RWPE2 (cell line): ENCODE measurements at regions not wholly inside any gene's neighbourhood (a gene's known extent, or its start where the extent isn't known, plus 50 kb on each side); places are given as distances from the start of the nearest gene placed in this dataset.

Source experiments
- ATAC-seq: fragments of 200-7000 bp; cut with Tn5 transposase; 3 replicates; pipeline ENCODE4 v1.9.1; 2021; ENCODE audit warnings: low read depth
- DNase-seq: peaks from one replicate; pipeline ENCODE4 v3.0.0-alpha.2; 2020; ENCODE audit warnings: low spot score
- H3K27ac ChIP-seq: fragments of 450-650 bp; 2 replicates; pipeline ENCODE4 v1.5.1; 2017; ENCODE audit warnings: mild to moderate bottlenecking; ENCODE audit not compliant: poor library complexity, severe bottlenecking
- H3K27me3 ChIP-seq: fragments of 250-450 bp; sonication (Bioruptor Pico); 2 replicates; pipeline ENCODE4 v1.5.1; 2021; ENCODE audit warnings: mild to moderate bottlenecking, moderate library complexity; ENCODE audit not compliant: insufficient read depth, poor library complexity, severe bottlenecking
- H3K36me3 ChIP-seq: fragments of 250-450 bp; sonication (Bioruptor Pico); 2 replicates; pipeline ENCODE4 v1.5.1; 2020; ENCODE audit warnings: low read depth, mild to moderate bottlenecking, moderate library complexity
- H3K4me1 ChIP-seq: fragments of 250-450 bp; sonication (Bioruptor Pico); 2 replicates; pipeline ENCODE4 v1.5.1; 2021; ENCODE audit warnings: mild to moderate bottlenecking, moderate library complexity; ENCODE audit not compliant: insufficient read depth, poor library complexity, severe bottlenecking
- H3K4me3 ChIP-seq: fragments of 250-450 bp; sonication (Bioruptor Pico); 2 replicates; pipeline ENCODE4 v1.5.1; 2021; ENCODE audit warnings: mild to moderate bottlenecking, moderate library complexity; ENCODE audit not compliant: severe bottlenecking
- H3K9me3 ChIP-seq: fragments of 250-450 bp; sonication (Bioruptor Pico); 2 replicates; pipeline ENCODE4 v1.5.1; 2021; ENCODE audit warnings: mild to moderate bottlenecking, moderate library complexity; ENCODE audit not compliant: severe bottlenecking
- CTCF ChIP-seq: fragments of 450-650 bp; IDR thresholded peaks from one replicate; pipeline ENCODE4 v1.5.1; 2017; ENCODE audit warnings: mild to moderate bottlenecking, moderate library complexity; ENCODE audit not compliant: poor library complexity, severe bottlenecking

- Histone ChIP-seq H3K36me3 (no peaks in the 10 kb centered on the region), H3K4me3 (no peak overlapping the region), H3K27me3 (no peaks in the 10 kb centered on the region), H3K9me3 (no peaks in the 10 kb centered on the region), H3K4me1 (no peaks in the 10 kb centered on the region), H3K27ac (no peak overlapping the region)
- TF ChIP-seq CTCF: no peak
- no peak for ATAC-seq
- no peak for DNase-seq
These were observed 70.2 kb downstream of the RND3 start for GRCh38 chr2:150417278-150417677.

GRCh38 chr2:150415022-150415421 is 72.4 kb downstream of the RND3 start:
- no peak for ATAC-seq
- Histone ChIP-seq H3K4me1 (peaks cover 5% of the 10 kb centered on the region), H3K36me3 (no peaks in the 10 kb centered on the region), H3K4me3 (no peak overlapping the region), H3K27me3 (no peaks in the 10 kb centered on the region), H3K27ac (no peak overlapping the region), H3K9me3 (no peaks in the 10 kb centered on the region)
- TF ChIP-seq CTCF: no peak
- DNase-seq: no peak

GRCh38 chr2:150413910-150414309 is 73.6 kb downstream of the RND3 start:
- Histone ChIP-seq H3K36me3 (no peaks in the 10 kb centered on the region), H3K9me3 (no peaks in the 10 kb centered on the region), H3K4me1 (peaks cover 5% of the 10 kb centered on the region), H3K27me3 (no peaks in the 10 kb centered on the region), H3K4me3 (no peak overlapping the region), H3K27ac (no peak overlapping the region)
- TF ChIP-seq CTCF: no peak
- ATAC-seq (no peak), DNase-seq (no peak)

GRCh38 chr2:150413366-150413765 is 74.1 kb downstream of the RND3 start:
- TF ChIP-seq CTCF: no peak
- no peaks in the 10 kb centered on the region for H3K27me3 ChIP-seq

GRCh38 chr2:150410809-150411208 is 76.7 kb downstream of the RND3 start:
- DNase-seq (no peak), ATAC-seq (peak; percentile 80)
- no peaks in the 10 kb centered on the region for H3K27me3 ChIP-seq
- peaks cover 5% of the 10 kb centered on the region for H3K4me1 ChIP-seq
- TF ChIP-seq CTCF: no peak
- no peak overlapping the region for H3K4me3 ChIP-seq
- no peaks in the 10 kb centered on the region for H3K9me3 ChIP-seq
- H3K27ac ChIP-seq: no peak overlapping the region
- H3K36me3 ChIP-seq: no peaks in the 10 kb centered on the region

More at GRCh38 chr2:150413366-150413765, 74.1 kb downstream of the RND3 start:
- Histone ChIP-seq H3K4me3 (no peak overlapping the region), H3K4me1 (peaks cover 5% of the 10 kb centered on the region), H3K9me3 (no peaks in the 10 kb centered on the region), H3K27ac (no peak overlapping the region), H3K36me3 (no peaks in the 10 kb centered on the region)
- DNase-seq (no peak), ATAC-seq (no peak)
